GM23338 (cell line): ENCODE measurements at regions not wholly inside any gene's neighbourhood (a gene's known extent, or its start where the extent isn't known, plus 50 kb on each side); places are given as distances from the start of the nearest gene placed in this dataset.
A peak's percentile ranks its signal among the peaks of the same experiment; 100 is the strongest.

Experiments
- ATAC-seq: fragments of 200-7000 bp; cut with Tn5 transposase; 3 replicates; pipeline ENCODE4 v1.9.1; 2020
- DNase-seq: peaks from one replicate; pipeline ENCODE4 v3.0.0-alpha.2; 2015; ENCODE audit warnings: low spot score
- H2AFZ ChIP-seq: fragments of 200-600 bp; sonication (generic); 2 replicates; pipeline ENCODE4 v1.8.0; 2016; ENCODE audit warnings: antibody characterized with exemption, mild to moderate bottlenecking, moderate library complexity
- H3F3A ChIP-seq: fragments of 200-600 bp; sonication (generic); replicated peaks from 2 replicates; pipeline ENCODE4 v1.8.0; 2017; ENCODE audit warnings: antibody characterized with exemption, mixed run types, low read depth
- H3K27ac ChIP-seq: fragments of 200-600 bp; sonication (generic); 2 replicates; pipeline ENCODE4 v1.6.1; 2016; ENCODE audit warnings: low read depth
- H3K27me3 ChIP-seq: fragments of 200-600 bp; sonication (generic); 2 replicates; pipeline ENCODE4 v1.8.0; 2016; ENCODE audit warnings: mild to moderate bottlenecking, mixed run types, moderate library complexity; ENCODE audit not compliant: insufficient read depth
- H3K36me3 ChIP-seq: fragments of 200-600 bp; sonication (generic); 2 replicates; pipeline ENCODE4 v1.8.0; 2016; ENCODE audit warnings: mild to moderate bottlenecking; ENCODE audit not compliant: insufficient read depth
- H3K4me1 ChIP-seq: fragments of 200-600 bp; sonication (generic); 2 replicates; pipeline ENCODE4 v1.8.0; 2016; ENCODE audit warnings: mild to moderate bottlenecking, moderate library complexity; ENCODE audit not compliant: insufficient read depth
- H3K4me2 ChIP-seq: fragments of 200-600 bp; sonication (generic); 2 replicates; pipeline ENCODE4 v1.7.1; 2017; ENCODE audit warnings: mixed run types
- H3K4me3 ChIP-seq: fragments of 200-600 bp; sonication (generic); 2 replicates; pipeline ENCODE4 v1.6.1; 2016; ENCODE audit warnings: mixed run types
- H3K79me2 ChIP-seq: fragments of 200-600 bp; sonication (generic); replicated peaks from 2 replicates; pipeline ENCODE4 v1.8.0; 2017; ENCODE audit warnings: mild to moderate bottlenecking; ENCODE audit not compliant: insufficient read depth
- H3K9me2 ChIP-seq: fragments of 200-600 bp; sonication (generic); 2 replicates; pipeline ENCODE4 v1.8.0; 2017; ENCODE audit not compliant: insufficient read depth
- H4K20me1 ChIP-seq: fragments of 200-600 bp; sonication (generic); replicated peaks from 2 replicates; pipeline ENCODE4 v1.8.0; 2017; ENCODE audit warnings: mild to moderate bottlenecking; ENCODE audit not compliant: insufficient read depth
- H3K27ac Mint-ChIP-seq: 2 replicates; pipeline ENCODE4 v1.8.0; 2020; ENCODE audit warnings: inconsistent platforms, mild to moderate bottlenecking, moderate library complexity, mixed read lengths
- H3K27me3 Mint-ChIP-seq: 3 replicates; pipeline ENCODE4 v1.8.0; 2022; ENCODE audit warnings: low read depth, mild to moderate bottlenecking, moderate library complexity, mixed read lengths, inconsistent platforms; ENCODE audit not compliant: insufficient read depth, poor library complexity
- H3K36me3 Mint-ChIP-seq: 3 replicates; pipeline ENCODE4 v1.8.0; 2021; ENCODE audit warnings: low read depth, mild to moderate bottlenecking, inconsistent platforms, moderate library complexity, mixed read lengths
- H3K4me1 Mint-ChIP-seq: 3 replicates; pipeline ENCODE4 v1.8.0; 2020; ENCODE audit warnings: mild to moderate bottlenecking, inconsistent platforms, mixed read lengths
- H3K4me3 Mint-ChIP-seq: 3 replicates; pipeline ENCODE4 v1.8.0; 2021; ENCODE audit warnings: moderate library complexity, mild to moderate bottlenecking, inconsistent platforms, mixed read lengths
- H3K9me3 Mint-ChIP-seq: 3 replicates; pipeline ENCODE4 v1.8.0; 2020; ENCODE audit warnings: moderate library complexity, mild to moderate bottlenecking, inconsistent platforms, mixed read lengths
- CREB1 ChIP-seq: fragments of 250-450 bp; sonication (Bioruptor Pico); IDR thresholded peaks from 2 replicates; pipeline ENCODE4 v1.5.0; 2020; ENCODE audit warnings: low read depth, mild to moderate bottlenecking, moderate library complexity
- CTCF ChIP-seq, 2 experiments: fragments of 200-600 bp in 1 of 2; sonication (generic) in 1 of 2; conservative IDR thresholded peaks; 2 replicates each; pipeline versions ENCODE4 v1.5.1 to v1.6.1; 2016 to 2017; ENCODE audit warnings: antibody characterized with exemption in 2 of 2, low read depth in 2 of 2, mild to moderate bottlenecking in 2 of 2, moderate library complexity in 1 of 2
- ETS1 ChIP-seq: IDR thresholded peaks from 2 replicates; pipeline ENCODE4 v1.6.1; 2016; ENCODE audit warnings: antibody characterized with exemption
- EZH2 ChIP-seq: fragments of 200-600 bp; sonication (generic); IDR thresholded peaks from one replicate; pipeline ENCODE4 v1.8.0; 2017; ENCODE audit warnings: antibody characterized with exemption, mild to moderate bottlenecking, low read depth; ENCODE audit not compliant: unreplicated experiment
- EZH2phosphoT487 ChIP-seq: fragments of 200-600 bp; sonication (generic); IDR thresholded peaks from one replicate; pipeline ENCODE4 v1.8.1; 2018; ENCODE audit warnings: antibody characterized with exemption; ENCODE audit not compliant: unreplicated experiment
- JUNB ChIP-seq: IDR thresholded peaks from one replicate; pipeline ENCODE4 v1.6.1; 2016; ENCODE audit warnings: antibody characterized with exemption; ENCODE audit not compliant: unreplicated experiment
- NANOG ChIP-seq: IDR thresholded peaks from 2 replicates; pipeline ENCODE4 v1.6.1; 2016; ENCODE audit warnings: antibody characterized with exemption, borderline replicate concordance
- POLR2AphosphoS5 ChIP-seq: IDR thresholded peaks from 2 replicates; pipeline ENCODE4 v1.6.1; 2016; ENCODE audit warnings: antibody characterized with exemption, low read depth
- REST ChIP-seq: IDR thresholded peaks from one replicate; pipeline ENCODE4 v1.6.1; 2018; ENCODE audit warnings: antibody characterized with exemption; ENCODE audit not compliant: unreplicated experiment
- STAT1 ChIP-seq: IDR thresholded peaks from one replicate; pipeline ENCODE4 v1.6.1; 2016; ENCODE audit warnings: antibody characterized with exemption; ENCODE audit not compliant: unreplicated experiment
- ZNF114 ChIP-seq: fragments of 250-450 bp; sonication (Bioruptor Pico); IDR thresholded peaks from 2 replicates; pipeline ENCODE4 v1.5.0; 2020; ENCODE audit warnings: mild to moderate bottlenecking, moderate library complexity
- ZNF331 ChIP-seq: fragments of 250-450 bp; sonication (Bioruptor Pico); IDR thresholded peaks from 2 replicates; pipeline ENCODE4 v1.5.0; 2020; ENCODE audit warnings: low read depth, mild to moderate bottlenecking, moderate library complexity
- ZNF462 ChIP-seq: fragments of 250-450 bp; sonication (Bioruptor Pico); IDR thresholded peaks from 2 replicates; pipeline ENCODE4 v1.5.0; 2020; ENCODE audit warnings: mild to moderate bottlenecking, moderate library complexity

- Histone ChIP-seq H3K27ac (no peak overlapping the region), H2AFZ (no peak overlapping the region; the same call in 1 of the 2 replicates)
- H3K4me3 Mint-ChIP-seq = no peak overlapping the region
Measured at GRCh38 chr15:69855258-69856000, 242.3 kb downstream of the TLE3 start.

More at GRCh38 chr15:69855258-69856000, 242.3 kb downstream of the TLE3 start:
- ATAC-seq (peak; percentile 27; the same call in 1 of the 3 replicates), DNase-seq (no peak)
- H3K4me2 ChIP-seq = no peak overlapping the region
- H3F3A ChIP-seq = no peaks in the 10 kb centered on the region
- Mint-ChIP-seq H3K27me3 (peaks cover 15% of the 10 kb centered on the region), H3K4me1 (peaks cover 22% of the 10 kb centered on the region), H3K27ac (no peak overlapping the region), H3K36me3 (no peaks in the 10 kb centered on the region), H3K9me3 (no peaks in the 10 kb centered on the region)
- H3K4me1 ChIP-seq = no peaks in the 10 kb centered on the region; the same call in 1 of the 2 replicates
- TF ChIP-seq JUNB (no peak), EZH2phosphoT487 (no peak), EZH2 (no peak), NANOG (no peak), ETS1 (no peak), STAT1 (no peak), ZNF331 (CRISPR knock-in tag) (no peak), REST (no peak), CREB1 (CRISPR knock-in tag) (no peak), POLR2AphosphoS5 (no peak), ZNF114 (CRISPR knock-in tag) (no peak), ZNF462 (CRISPR knock-in tag) (no peak), CTCF (conservative IDR thresholded peaks at IDR 0.05; ENCODE audit: low read depth in 2 of 2) (no peak)
- H3K27me3 ChIP-seq = no peaks in the 10 kb centered on the region
- no peaks in the 10 kb centered on the region for H3K79me2 ChIP-seq
- H4K20me1 ChIP-seq = no peaks in the 10 kb centered on the region
- no peaks in the 10 kb centered on the region for H3K36me3 ChIP-seq
- no peak overlapping the region for H3K4me3 ChIP-seq
- H3K9me2 ChIP-seq = no peaks in the 10 kb centered on the region
